NCI-H1436 treated with DMSO at 0.1 percent for 48 hours (cell line): ENCODE measurements at regions not wholly inside any gene's neighbourhood (a gene's known extent, or its start where the extent isn't known, plus 50 kb on each side); places are given as distances from the start of the nearest gene placed in this dataset.
"Not testable (repeated sequence)": the region's sequence is repeated elsewhere in the genome, so short reads cannot be mapped to it uniquely, and the experiment has no call there.

Experiments used
- DNase-seq: peaks from one replicate; lab custom pipeline; 2025; lab: John Stamatoyannopoulos, UW

DNA sequence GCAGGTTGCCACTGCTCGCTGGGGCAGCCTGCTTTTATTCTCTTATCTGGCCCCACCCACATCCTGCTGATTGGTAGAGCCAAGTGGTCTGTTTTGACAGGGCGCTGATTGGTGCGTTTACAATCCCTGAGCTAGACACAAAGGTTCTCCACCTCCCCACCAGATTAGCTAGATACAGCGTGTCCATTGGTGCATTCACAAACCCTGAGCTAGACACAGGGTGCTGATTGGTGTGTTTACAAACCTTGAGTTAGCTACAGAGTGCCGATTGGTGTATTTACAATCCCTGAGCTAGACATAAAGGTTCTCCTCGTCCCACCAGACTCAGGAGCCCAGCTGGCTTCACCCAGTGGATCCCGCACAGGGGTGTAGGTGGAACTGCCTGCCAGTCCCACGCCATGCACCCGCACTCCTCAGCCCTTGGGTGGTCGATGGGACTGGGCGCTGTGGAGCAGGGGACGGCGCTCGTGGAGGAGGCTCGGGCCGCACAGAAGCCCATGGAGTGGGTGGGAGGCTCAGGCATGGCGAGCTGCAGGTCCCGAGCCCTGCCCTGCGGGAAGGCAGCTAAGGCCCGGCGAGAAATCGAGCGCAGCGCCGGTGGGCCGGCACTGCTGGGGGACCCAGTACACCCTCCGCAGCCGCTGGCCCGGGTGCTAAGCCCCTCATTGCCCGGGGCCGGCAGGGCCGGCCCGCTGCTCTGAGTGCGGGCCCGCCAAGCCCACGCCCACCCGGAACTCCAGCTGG lies 1526.2 kb downstream of the SI start:
- DNase-seq = not testable (repeated sequence)

DNA sequence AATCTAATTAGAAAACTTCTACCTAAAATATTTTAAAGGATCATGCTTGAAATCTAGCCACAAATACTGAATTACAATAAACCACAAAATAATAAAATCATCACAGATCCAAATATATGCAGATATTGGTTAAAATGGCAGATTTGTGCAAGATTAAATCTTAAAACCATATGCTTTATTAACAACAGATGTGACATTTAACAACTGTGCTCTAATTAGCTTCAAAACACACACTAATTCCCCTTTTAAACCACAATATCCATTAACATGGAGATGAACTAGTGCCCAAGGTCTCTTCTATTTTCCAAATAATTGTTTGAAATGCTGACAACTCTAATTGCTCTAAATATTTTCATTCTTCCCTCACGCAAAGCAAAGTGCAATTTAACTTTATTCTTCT lies 1530.3 kb downstream of the SI start:
- DNase-seq = no peak

DNA sequence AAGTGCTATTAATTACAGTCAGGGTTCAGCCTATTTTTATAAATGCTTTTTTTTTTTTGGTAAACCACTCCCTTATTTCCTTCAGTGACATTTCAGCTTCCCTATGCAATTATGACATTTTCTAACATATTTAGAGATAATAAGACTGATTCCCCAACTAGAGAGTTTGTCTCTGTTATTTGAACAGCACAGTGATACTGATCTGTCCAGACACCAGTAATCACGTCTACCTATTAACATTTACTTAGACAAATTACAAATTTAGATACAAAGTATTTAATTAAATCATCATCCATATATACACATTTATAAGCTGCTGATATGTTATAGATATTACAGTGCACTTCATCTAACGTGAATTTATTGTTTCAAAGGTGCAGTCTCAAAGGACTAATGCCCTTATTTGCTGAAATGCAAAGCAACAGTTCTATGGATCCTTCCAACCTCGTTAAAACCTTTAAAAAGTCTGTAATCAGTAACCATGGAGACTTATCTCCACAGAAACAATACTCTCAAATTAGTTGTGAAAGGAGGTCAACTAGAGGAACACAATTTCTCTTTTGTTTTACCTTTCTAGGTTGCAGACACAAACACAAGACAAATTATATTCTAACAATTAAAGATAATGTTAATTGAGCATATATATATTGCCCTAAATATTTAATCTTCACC lies 1531.1 kb downstream of the SI start:
- DNase-seq = no peak

DNA sequence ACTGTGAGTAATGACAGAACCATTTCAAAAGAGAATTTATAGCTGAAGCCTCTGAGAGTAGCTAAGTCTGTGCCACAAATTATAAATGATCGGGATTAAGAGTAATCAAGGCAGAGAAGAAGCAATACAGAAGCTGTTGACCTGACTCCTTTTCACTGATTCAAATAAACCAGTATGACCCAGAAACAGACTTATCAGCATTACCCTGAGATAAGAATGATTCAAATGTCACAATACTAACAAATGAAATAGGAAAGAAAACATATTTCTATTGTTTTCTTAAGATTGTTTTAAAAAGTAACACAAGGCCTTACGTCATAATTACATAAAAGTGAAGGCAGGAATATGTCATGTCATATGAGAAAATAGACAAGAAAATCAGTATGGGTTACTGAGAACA lies 1534.6 kb downstream of the SI start:
- DNase-seq = no peak

DNA sequence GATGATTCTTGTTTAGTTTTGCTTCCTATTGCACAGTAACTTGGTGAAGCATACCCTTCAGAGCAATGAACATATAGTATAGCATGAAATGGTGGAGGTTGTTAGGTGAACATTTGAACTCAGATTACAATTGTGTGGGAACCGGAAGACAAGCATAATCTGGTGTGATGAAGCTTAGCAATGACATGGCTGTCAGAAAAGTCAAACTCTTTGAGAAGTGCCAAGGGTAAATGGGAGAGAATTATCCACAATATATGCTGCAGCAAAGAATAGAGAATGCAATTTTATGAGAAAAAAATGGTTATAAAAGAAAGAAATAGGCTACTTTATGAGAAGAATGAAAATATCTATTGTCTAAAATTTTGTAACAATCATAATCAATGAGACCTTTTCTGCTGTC lies 1536.7 kb downstream of the SI start:
- no peak for DNase-seq

DNA sequence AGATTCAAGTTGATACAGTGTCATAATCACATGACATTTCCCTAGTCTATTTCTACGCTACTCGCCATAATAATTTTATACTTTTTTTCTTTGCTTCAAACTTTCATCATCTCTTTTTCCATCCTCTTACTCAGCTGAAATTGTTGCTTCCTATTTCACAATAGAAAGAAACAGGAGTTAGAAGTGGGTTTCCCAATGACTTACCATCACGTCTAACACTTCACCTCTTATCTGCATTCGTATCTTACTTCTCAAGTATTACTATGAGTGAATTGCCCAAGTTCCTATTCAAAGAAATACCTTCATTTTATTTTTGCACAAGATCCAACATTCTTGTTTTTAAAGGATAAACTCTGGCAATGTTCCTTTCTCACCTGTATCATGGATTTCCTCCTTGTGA lies 1539.9 kb downstream of the SI start:
- DNase-seq = no peak

DNA sequence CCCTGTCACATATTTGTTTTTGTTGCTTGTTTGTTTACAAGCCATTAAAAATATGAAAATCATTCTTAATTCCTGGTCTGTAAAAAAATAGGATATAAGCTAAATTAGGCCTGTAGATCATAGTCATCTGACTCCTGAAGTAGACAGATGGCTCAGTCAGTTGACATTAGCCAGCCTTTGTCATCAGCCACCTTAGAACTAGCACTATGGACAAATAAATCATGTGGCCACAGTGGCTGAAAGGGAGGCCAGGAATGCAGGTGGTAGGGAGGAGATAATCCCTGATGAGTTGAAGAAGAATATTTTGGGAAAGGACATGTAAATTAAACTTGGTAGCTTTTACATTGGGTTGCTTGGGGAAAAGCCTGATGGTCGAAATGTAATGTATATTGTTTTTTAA lies 1544.9 kb downstream of the SI start:
- no peak for DNase-seq

DNA sequence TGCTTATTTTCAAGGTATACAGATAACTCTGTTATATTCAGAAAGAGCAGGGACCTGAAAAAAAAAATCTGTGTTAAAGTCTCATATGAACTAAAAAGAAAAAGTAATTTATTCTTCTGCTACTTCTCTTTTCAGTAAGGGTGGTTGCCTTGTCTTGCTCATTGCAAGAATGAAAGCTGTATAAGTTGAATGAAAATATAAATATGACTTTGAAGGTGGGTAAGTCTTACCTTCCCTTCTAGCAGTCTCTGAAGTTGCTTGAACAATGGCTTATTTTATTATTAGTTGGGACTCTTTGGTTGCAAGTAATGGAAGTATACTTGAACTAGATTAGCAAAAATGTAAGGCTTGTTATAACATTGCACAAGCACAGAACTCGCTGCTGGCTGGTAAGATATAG lies 1554.9 kb downstream of the SI start:
- no peak for DNase-seq

DNA sequence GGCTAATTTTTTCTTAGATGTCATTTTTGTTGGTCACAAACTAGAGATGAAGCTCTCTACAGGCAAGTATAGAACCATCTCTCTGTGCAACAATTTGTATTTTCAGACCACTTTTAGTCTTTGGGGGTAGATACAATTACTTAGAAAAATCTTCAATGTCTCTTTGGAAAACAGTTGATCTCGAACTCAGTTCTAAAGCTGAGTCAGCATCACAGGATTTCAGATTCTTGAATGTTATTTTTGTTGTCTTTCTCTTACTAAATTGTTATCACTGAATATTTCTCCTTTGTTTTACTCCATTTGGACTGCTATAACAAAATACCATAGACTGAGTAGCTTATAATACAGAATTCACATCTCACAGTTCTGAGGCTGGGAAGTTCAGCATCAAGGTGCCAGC lies 1557.0 kb downstream of the SI start:
- DNase-seq = no peak

DNA sequence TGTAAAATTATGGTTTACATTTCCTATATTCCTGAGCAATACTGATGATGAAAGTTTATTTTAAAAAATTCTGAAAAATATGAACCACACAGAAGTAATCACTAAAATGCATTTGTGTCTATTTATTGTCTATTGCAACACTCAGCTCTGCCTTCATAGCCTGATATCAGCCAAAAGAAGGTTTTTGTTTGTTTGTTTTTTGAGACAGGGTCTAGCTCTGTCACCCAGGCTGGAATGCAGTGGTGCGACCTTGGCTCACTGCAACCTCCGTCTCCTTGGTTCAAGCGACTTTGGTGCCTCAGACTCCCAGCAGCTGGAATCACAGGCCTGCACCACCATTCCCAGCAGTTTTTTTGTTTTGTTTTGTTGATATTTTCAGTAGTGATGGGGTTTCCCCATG lies 1560.2 kb downstream of the SI start:
- no peak for DNase-seq

DNA sequence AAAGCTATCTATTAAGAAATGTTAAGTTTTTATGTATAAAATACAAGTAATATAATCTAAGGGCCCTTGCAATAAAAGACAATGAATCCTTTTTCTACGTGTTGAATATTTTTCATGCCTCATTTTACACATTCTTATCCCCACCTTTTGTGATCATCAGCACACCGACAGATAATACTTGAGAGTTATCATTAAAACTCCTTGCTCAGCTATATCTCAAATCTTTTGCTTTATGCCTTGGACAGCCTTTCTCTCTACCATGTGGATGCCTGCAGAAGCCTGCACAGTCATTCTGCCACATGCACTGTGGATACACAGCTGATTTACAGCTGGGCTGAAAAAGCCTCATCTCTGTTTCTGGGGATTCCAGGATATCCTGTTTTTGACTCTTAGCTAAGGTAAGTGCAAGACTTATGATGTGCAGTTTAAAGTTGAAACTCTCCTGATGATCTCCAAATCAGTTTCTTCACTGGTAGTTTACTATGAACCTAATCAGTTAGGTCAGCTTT lies 1565.1 kb downstream of the SI start:
- DNase-seq = no peak

DNA sequence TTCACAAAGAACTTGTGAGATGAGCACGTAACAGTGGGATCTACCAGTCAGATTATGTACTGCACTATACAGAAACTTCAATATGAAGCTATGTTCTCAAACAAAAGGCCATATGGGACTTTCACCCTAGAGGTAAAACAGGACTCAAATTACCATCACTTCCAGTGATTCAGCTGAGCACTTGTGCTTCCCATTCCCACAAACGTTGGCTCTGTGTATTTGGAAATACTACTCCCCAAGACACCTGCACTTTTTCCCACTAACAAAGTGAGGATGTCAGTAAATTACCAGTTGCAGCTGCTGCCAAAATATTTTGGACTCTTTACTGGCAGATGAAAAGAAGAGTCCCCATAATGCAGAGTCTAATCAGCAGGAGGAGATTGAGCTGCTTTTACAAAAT lies 1570.1 kb downstream of the SI start:
- DNase-seq = no peak

DNA sequence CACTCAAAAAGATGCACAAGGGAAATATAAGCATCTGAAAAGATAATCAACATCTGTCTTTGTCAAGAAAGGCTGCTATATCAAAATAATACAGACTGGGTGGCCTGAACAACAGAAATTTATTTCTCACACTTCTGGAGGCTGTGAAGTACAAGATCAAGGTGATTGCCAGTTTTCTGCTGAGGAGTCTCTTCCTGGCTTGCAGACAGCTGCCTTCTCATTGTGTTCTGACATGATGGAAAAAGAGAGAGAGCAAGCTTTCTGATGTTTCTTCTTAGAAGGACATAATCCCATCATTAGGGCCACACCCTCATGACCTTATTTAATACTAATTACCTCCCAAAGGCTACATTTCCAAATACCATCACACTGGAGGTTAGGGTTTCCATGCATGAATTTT lies 1573.3 kb downstream of the SI start:
- DNase-seq = no peak

DNA sequence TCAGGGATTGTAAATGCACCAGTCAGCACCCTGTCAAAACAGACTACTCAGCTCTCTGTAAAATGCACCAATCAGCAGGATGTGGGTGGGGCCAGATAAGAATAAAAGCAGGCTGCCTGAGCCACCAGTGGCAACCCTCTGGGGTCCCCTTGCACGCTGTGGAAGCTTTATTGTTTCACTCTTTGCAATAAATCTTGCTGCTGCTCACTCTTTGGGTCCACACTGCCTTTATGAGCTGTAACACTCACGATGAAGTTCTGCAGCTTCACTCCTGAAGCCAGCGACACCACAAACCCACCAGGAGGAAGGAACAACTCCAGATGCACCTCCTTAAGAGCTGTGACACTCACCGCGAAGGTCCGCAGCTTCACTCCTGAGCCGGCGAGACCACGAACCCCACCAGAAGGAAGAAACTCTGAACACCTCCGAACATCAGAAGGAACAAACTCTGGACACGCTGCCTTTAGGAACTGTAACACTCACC lies 1578.5 kb downstream of the SI start:
- not testable (repeated sequence) for DNase-seq

DNA sequence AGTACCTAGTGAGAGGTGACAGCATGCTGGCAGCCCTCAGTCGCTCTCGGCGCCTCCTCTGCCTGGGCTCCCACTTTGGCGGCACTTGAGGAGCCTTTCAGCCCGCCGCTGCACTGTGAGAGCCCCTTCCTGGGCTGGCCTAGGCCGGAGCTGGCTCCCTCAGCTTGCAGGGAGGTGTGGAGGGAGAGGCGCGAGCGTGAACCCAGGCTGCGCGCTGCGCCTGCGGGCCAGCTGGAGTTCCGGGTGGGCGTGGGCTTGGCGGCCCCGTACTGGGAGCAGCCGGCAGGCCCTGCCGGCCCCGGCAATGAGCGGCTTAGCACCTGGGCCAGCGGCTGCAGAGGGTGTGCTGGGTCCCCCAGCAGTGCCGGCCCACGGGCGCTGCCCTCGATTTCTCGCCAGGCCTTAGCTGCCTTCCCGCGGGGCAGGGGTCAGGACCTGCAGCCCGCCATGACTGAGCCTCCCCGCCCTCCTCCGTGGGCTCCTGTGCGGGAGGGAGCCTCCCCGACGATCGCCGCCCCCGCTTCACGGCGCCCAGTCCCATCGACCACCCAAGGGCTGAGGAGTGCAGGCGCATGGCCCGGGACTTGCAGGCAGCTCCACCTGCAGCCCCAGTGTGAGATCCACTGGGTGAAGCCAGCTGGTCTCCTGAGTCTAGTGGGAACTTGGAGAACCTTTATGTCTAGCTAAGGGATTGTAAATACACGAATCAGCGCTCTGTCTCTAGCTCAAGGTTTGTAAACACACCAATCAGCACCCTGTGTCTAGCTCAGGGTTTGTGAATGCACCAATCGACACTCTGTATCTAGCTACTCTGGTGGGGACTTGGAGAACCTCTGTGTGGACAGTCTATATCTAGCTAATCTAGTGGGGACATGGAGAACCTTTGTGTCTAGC lies 1579.2 kb downstream of the SI start:
- DNase-seq = not testable (repeated sequence)

DNA sequence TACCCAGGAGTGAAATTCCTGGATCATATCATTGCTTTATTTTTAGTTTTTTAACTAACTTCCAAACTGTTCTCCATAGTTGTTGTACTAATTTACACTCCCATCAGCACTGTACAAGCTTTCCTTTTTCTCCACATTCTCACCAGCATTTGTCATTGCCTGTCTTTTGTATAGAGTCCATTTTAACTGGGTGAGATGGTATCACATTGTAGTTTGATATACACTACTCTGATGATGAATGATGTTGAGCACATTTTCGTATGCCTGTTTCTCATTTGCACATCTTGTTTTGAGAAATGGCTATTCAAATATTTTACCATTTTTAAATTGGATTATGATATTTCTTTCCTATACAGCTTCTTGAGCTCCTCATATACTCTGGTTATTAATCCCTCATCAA lies 1586.6 kb downstream of the SI start:
- no peak for DNase-seq

DNA sequence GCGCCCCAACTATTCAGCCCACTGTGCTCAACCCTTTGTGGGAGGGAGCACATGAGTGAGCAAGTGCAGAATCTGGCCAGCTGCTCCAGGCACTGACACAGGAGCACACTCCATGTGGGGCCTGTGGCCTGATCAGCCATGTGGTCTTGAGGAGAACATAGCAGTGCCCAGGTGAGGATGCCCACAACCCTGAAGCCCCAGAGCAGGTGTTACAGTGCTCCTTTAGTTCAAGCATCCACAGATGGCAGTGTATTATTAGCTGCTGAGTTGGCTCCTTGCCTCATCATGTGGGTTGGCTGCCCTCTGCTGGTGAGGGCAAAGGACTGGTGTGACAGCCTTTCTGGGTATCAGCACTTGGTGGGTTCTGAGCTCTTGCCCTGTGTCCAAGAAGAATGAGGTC lies 1588.2 kb downstream of the SI start:
- no peak for DNase-seq

DNA sequence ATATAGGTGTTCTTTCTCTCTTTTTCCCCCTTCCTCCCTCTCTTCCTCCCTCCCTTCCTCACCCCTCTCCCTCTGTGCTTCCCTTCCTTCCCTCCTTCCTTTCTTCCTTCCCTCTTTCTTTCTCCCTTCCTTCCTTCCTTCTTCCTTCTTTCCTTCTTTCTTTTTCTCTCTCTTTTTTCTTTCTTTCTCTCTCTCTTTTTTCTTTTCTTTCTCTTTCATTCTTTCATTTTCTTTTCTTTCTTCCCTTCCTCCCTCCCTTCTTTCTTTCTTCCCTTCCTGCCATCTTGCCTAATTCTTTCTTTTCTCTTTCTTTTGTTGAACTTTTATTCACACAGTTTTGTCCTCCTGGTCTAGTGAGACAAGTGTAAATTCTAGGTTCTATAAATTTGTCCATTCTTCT lies 1595.6 kb downstream of the SI start:
- DNase-seq = no peak

DNA sequence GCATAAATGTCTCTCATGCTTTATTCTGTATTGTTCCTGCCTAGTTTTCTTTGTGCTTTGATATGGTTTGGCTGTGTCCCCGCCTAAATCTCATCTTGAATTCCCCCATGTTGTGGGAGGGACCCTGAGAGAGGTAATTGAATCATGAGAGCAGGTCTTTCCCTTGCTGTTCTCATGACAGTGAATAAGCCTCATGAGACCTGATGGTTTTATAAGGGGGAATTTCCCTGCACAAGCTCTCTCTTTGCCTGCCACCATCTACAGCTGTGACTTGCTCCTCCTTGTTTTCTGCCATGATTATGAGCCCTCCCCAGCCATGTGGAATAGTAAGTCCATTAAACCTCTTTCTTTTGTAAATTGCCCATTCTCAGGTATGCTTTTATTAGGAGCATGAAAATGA lies 1596.6 kb downstream of the SI start:
- DNase-seq = no peak

DNA sequence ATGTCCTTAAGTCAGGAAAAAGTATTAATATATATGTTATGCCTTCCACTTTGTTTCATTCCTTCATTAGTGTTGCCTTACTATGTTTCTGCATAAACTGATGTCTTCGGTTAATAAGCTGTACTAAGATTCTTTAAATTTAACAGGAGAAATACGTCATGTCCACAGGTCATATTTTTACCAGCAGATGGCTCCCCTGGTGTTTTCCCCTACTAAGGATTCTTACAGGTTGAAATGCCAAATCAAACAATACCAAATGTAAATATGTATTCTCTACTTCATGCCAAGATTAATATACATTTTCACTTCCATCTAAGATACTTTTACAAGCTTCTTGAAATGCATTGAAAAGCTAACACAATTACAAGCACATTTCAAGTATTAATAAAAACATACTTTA lies 1602.1 kb downstream of the SI start:
- no peak for DNase-seq

DNA sequence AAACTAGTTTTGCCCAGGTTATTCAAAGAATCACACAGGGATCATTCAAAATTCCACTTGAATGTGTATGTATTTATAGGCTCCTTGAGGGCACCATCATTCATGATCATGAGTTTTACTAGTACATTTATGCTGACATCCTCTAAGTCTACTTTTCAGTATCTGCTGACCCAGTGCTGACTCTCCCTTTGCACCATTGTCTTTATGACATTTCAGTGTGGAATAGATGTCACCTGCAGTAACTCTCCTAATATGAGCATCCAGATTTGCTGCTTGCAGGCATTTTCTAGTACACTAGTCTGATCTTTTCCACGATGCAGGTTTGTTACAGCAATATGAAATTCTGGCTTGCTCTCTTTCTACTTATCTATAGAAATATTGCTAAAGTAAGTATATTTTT lies 1603.5 kb downstream of the SI start:
- no peak for DNase-seq

DNA sequence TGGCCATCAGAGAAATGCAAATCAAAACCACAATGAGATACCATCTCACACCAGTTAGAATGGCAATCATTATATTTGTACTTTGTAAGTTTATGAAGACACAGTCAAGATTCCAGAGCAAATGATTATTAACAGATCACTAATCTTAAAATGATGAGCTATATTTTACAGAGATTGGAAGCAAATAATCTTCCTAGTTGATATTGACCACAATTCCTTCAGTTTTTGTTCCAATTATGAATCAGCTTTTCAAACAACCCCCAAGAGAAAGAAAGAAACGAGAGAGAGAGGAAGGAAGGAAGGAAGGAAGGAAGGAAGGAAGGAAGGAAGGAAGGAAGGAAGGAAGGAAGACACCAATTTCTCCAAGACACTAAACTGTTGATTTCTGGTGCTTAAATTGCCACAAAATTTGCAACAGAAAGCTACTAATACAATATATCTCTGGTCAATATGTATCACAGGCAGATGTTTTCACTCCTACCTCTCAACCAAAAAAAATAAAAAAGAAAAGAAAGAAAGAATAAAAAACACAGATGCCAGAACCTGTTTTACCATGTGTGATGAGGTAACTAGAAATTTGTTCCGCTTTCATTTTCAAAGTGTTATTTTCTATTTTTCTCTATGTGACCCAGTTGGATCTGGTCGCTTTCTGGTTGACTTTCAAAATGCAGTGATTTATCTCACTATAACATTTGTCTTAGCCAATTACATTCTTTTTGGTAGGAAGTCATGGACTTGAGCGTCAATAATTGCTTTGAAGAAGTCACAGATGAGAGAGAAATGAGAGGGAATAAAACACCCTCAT lies 1609.6 kb downstream of the SI start:
- DNase-seq = no peak
